A673 (cell line): ENCODE measurements at regions not wholly inside any gene's neighbourhood (a gene's known extent, or its start where the extent isn't known, plus 50 kb on each side); places are given as distances from the start of the nearest gene placed in this dataset.

ENCODE experiments used
- EZH2 ChIP-seq: fragments of 200-600 bp; sonication (generic); IDR thresholded peaks from 2 replicates; pipeline ENCODE4 v1.6.1; 2017; ENCODE audit warnings: borderline replicate concordance, low read depth, mild to moderate bottlenecking, mixed read lengths, antibody characterized with exemption, low read length; ENCODE audit not compliant: poor library complexity, severe bottlenecking
- TF ChIP-seq, protein P1 (sequence below): fragments of 300-800, 200-600 bp; sonication (generic); conservative IDR thresholded peaks from 2 replicates; pipeline ENCODE4 v1.5.1; 2017; ENCODE audit warnings: low read depth, mild to moderate bottlenecking, antibody characterized with exemption, low read length, moderate library complexity, mixed read lengths

DNA sequence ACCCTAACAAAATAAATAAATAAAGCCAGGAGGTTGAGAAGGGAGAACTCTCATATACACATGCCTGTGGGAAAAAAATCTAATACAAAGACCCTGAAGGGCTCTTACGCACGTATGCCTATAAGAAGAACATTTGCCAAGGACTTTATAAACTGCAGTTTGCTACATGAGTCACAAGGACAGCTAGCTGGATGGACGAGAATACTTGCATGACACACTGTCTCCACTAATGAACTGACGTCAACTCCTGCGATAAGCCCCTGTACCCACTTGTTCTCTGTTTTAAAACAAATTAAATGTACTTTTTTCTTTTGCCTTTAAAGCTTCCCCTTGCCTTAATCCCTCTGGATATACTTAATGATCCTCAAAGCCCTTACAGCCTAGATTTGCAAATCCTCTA is 374.6 kb upstream of the GHITM start:
- TF ChIP-seq, protein P1, sequence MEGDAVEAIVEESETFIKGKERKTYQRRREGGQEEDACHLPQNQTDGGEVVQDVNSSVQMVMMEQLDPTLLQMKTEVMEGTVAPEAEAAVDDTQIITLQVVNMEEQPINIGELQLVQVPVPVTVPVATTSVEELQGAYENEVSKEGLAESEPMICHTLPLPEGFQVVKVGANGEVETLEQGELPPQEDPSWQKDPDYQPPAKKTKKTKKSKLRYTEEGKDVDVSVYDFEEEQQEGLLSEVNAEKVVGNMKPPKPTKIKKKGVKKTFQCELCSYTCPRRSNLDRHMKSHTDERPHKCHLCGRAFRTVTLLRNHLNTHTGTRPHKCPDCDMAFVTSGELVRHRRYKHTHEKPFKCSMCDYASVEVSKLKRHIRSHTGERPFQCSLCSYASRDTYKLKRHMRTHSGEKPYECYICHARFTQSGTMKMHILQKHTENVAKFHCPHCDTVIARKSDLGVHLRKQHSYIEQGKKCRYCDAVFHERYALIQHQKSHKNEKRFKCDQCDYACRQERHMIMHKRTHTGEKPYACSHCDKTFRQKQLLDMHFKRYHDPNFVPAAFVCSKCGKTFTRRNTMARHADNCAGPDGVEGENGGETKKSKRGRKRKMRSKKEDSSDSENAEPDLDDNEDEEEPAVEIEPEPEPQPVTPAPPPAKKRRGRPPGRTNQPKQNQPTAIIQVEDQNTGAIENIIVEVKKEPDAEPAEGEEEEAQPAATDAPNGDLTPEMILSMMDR: no peak
- no peak for TF ChIP-seq EZH2
